DND-41 (cell line): ENCODE measurements at regions not wholly inside any gene's neighbourhood (a gene's known extent, or its start where the extent isn't known, plus 50 kb on each side); places are given as distances from the start of the nearest gene placed in this dataset.

Source experiments
- CTCF ChIP-seq: IDR thresholded peaks from 2 replicates; pipeline ENCODE4 v1.5.1; 2012; ENCODE audit warnings: borderline replicate concordance, low read length, moderate library complexity, mild to moderate bottlenecking; ENCODE audit not compliant: poor library complexity, severe bottlenecking; ENCODE audit errors: extremely low read depth
- EZH2 ChIP-seq: IDR thresholded peaks from 3 replicates; pipeline ENCODE4 v1.6.1; 2012; ENCODE audit warnings: borderline replicate concordance, low read depth, mild to moderate bottlenecking, moderate library complexity, low read length, inconsistent platforms; ENCODE audit not compliant: severe bottlenecking

DNA sequence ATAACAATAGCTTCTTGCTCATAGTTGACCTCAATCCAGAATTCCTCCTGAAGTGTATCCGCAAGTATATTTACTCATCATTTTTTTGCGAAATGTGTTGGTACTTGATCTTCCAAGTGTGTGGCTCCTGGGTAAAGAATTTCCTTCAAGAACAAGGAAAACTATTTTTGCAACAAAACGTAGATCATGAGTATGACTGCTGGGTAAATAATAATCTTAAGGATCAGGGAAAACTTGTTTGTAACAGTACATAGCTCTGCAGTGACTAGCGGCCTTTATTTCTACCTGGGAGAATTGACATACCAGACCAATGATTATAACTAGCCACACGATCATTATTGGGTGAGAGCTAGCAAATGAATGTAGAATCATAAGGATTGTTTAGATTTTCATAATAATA, 1311.7 kb downstream of the ARAP2 start:
- TF ChIP-seq CTCF (no peak), EZH2 (no peak)
